HepG2 (cell line): ENCODE measurements at regions not wholly inside any gene's neighbourhood (a gene's known extent, or its start where the extent isn't known, plus 50 kb on each side); places are given as distances from the start of the nearest gene placed in this dataset.

ENCODE experiments used
- ATAC-seq: fragments of 200-7000 bp; cut with Tn5 transposase; 3 replicates; pipeline ENCODE4 v1.9.1; 2020; ENCODE audit warnings: mild to moderate bottlenecking, moderate library complexity
- BruUV-seq: library from RNA; stranded (reverse); fragments of 400-500 nt; replicated peaks from 2 replicates; lab custom pipeline; 2021; lab: Mats Ljungman, UMichigan
- CTCF ChIA-PET: fragments of 300-600 bp; formaldehyde crosslinking; extraction: SDS; loops from one replicate; lab custom pipeline; 2021; ENCODE audit warnings: low total read pairs, inconsistent platforms, low intra/inter-chr PET ratio; lab: Yijun Ruan, JAX
- POLR2A ChIA-PET: fragments of 350-600 bp; sonication (Branson Sonifier 250); formaldehyde crosslinking; loops from one replicate; lab custom pipeline; 2020; ENCODE audit warnings: antibody characterized with exemption, inconsistent platforms; lab: Yijun Ruan, JAX
- DNase-seq: peaks from one replicate; pipeline ENCODE4 v3.0.0-alpha.2; 2015; ENCODE audit warnings: low spot score
- FAIRE-seq: peaks from 3 replicates; lab custom pipeline; 2011; peaks lifted over from hg19 to GRCh38; lab: Jason Lieb, UNC
- H2AFZ ChIP-seq: one replicate; pipeline ENCODE4 v1.6.1; 2011; ENCODE audit warnings: low read length, inconsistent platforms
- H3K27ac ChIP-seq: fragments of 300-600 bp; 3 replicates; pipeline ENCODE4 v1.8.0; 2011; ENCODE audit warnings: mixed run types, mild to moderate bottlenecking, mixed read lengths, low read length, inconsistent platforms; ENCODE audit not compliant: insufficient read depth; ENCODE audit errors: extremely low read length
- H3K27me3 ChIP-seq, 2 experiments: fragments of 200-600 bp in 1 of 2; 2 replicates in 1 of 2; 3 replicates in 1 of 2; pipeline versions ENCODE4 v1.6.0 to v1.8.0; 2011; ENCODE audit warnings: low read length in 2 of 2, mild to moderate bottlenecking in 2 of 2, moderate library complexity in 2 of 2, inconsistent platforms in 1 of 2; ENCODE audit not compliant: insufficient read depth in 2 of 2, control insufficient read depth in 1 of 2
- H3K36me3 ChIP-seq, 2 experiments: fragments of 200-600 bp in 1 of 2; replicated peaks in 1 of 2; 2 replicates in 1 of 2; 3 replicates in 1 of 2; pipeline versions ENCODE4 v1.5.1 to v1.8.0; 2011; ENCODE audit warnings: low read length in 2 of 2, inconsistent platforms in 1 of 2; ENCODE audit not compliant: insufficient read depth in 2 of 2, control insufficient read depth in 1 of 2
- H3K4me1 ChIP-seq: 2 replicates; pipeline ENCODE4 v1.5.1; 2012; ENCODE audit warnings: low read length, inconsistent platforms; ENCODE audit not compliant: insufficient read depth
- H3K4me2 ChIP-seq: 2 replicates; pipeline ENCODE4 v1.6.0; 2011; ENCODE audit warnings: low read depth, low read length, inconsistent platforms
- H3K4me3 ChIP-seq, 3 experiments: fragments of 200-600 bp in 1 of 3; sonication (generic), shearing (Covaris generic) in 1 of 3; replicated peaks in 1 of 3; 2 replicates each; pipeline ENCODE4 v1.5.1; 2011 to 2016; ENCODE audit warnings: low read length in 3 of 3, inconsistent platforms in 2 of 3, low read depth in 2 of 3, mild to moderate bottlenecking in 2 of 3, control low read depth in 1 of 3, mixed read lengths in 1 of 3; ENCODE audit not compliant: insufficient read depth in 1 of 3
- H3K79me2 ChIP-seq: one replicate; pipeline ENCODE4 v1.6.1; 2011; ENCODE audit warnings: low read length, inconsistent platforms; ENCODE audit not compliant: insufficient read depth
- H3K9ac ChIP-seq: 2 replicates; pipeline ENCODE4 v1.6.0; 2011; ENCODE audit warnings: mild to moderate bottlenecking, low read depth, low read length, inconsistent platforms; ENCODE audit not compliant: insufficient read depth
- H3K9me3 ChIP-seq: 2 replicates; pipeline ENCODE4 v1.5.1; 2012; ENCODE audit warnings: mild to moderate bottlenecking, low read length
- H4K20me1 ChIP-seq: 2 replicates; pipeline ENCODE4 v1.6.0; 2011; ENCODE audit warnings: inconsistent platforms, mild to moderate bottlenecking, low read length, moderate library complexity; ENCODE audit not compliant: insufficient read depth
- BRCA1 ChIP-seq: sonication (generic); formaldehyde crosslinking; IDR thresholded peaks from 2 replicates; pipeline ENCODE4 v1.4.0; 2020; ENCODE audit warnings: missing genetic modification reagents
- FOSL1 ChIP-seq: sonication (generic); formaldehyde crosslinking; IDR thresholded peaks from 2 replicates; pipeline ENCODE4 v1.9.0; 2021; ENCODE audit warnings: missing genetic modification reagents, borderline replicate concordance
- LBX2 ChIP-seq: sonication (generic); formaldehyde crosslinking; IDR thresholded peaks from 2 replicates; pipeline ENCODE4 v1.5.0; 2020; ENCODE audit warnings: missing genetic modification reagents, mild to moderate bottlenecking, borderline replicate concordance
- MIER2 ChIP-seq: IDR thresholded peaks from 2 replicates; pipeline ENCODE4 v1.6.1; 2016; ENCODE audit warnings: missing biosample characterization, missing genetic modification reagents
- NR1H2 ChIP-seq: sonication (generic); formaldehyde crosslinking; IDR thresholded peaks from 2 replicates; pipeline ENCODE4 v1.8.1; 2022; ENCODE audit warnings: low read depth, missing genetic modification reagents, borderline replicate concordance
- PAX8 ChIP-seq: sonication (generic); formaldehyde crosslinking; IDR thresholded peaks from 2 replicates; pipeline ENCODE4 v1.8.0; 2022; ENCODE audit warnings: mild to moderate bottlenecking, missing genetic modification reagents, borderline replicate concordance
- TBL1XR1 ChIP-seq: fragments of 150-350 bp; IDR thresholded peaks from 2 replicates; pipeline ENCODE4 v1.6.1; 2014; ENCODE audit warnings: borderline replicate concordance, low read length; ENCODE audit not compliant: partially characterized antibody
- WGBS: methylation state at CpG from one replicate; pipeline ENCODE4 v1.1.6; 2017; ENCODE audit warnings: low lambda C conversion rate; 5-methylcytosine and 5-hydroxymethylcytosine counted together
- in situ Hi-C: cut with HindIII; loops from 2 replicates; pipeline ENCODE4 v1.10.0; 2017; ENCODE audit warnings: low pct_unique_long_range_greater_than_20kb; ENCODE audit not compliant: extremely low pct_ligation_motif_present
- intact Hi-C: fragments of 100-400 bp; cut with micrococcal nuclease; formaldehyde crosslinking; loops from one replicate; pipeline ENCODE4 v1.10.0; 2022; ENCODE audit not compliant: unreplicated experiment
- TF ChIP-seq, protein P1 (sequence below): sonication (generic); formaldehyde crosslinking; IDR thresholded peaks from 2 replicates; pipeline ENCODE4 v1.9.0; 2021; ENCODE audit warnings: missing genetic modification reagents, borderline replicate concordance

- POLR2A ChIA-PET: no interaction called here
- H3K4me2 ChIP-seq: no peak overlapping the region
- no peak overlapping the region for H3K4me3 ChIP-seq
- 12% methylated on average over 11 of the region's 11 CpGs for WGBS
- peaks cover 0 to 15% of the 10 kb centered on the region in 2 experiments; a peak in 2 of 5 replicates for H3K27me3 ChIP-seq
- H4K20me1 ChIP-seq: no peaks in the 10 kb centered on the region
- DNase-seq (no peak), FAIRE-seq (no peak), ATAC-seq (no peak)
- H3K36me3 ChIP-seq: no peaks in the 10 kb centered on the region
- in situ Hi-C loops (no loop called here), intact Hi-C loops (no loop called here)
- TF ChIP-seq, protein P1, sequence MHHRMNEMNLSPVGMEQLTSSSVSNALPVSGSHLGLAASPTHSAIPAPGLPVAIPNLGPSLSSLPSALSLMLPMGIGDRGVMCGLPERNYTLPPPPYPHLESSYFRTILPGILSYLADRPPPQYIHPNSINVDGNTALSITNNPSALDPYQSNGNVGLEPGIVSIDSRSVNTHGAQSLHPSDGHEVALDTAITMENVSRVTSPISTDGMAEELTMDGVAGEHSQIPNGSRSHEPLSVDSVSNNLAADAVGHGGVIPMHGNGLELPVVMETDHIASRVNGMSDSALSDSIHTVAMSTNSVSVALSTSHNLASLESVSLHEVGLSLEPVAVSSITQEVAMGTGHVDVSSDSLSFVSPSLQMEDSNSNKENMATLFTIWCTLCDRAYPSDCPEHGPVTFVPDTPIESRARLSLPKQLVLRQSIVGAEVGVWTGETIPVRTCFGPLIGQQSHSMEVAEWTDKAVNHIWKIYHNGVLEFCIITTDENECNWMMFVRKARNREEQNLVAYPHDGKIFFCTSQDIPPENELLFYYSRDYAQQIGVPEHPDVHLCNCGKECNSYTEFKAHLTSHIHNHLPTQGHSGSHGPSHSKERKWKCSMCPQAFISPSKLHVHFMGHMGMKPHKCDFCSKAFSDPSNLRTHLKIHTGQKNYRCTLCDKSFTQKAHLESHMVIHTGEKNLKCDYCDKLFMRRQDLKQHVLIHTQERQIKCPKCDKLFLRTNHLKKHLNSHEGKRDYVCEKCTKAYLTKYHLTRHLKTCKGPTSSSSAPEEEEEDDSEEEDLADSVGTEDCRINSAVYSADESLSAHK (CRISPR knock-in tag): no peak
- TF ChIP-seq MIER2 (CRISPR knock-in tag) (no peak), BRCA1 (CRISPR knock-in tag) (no peak), FOSL1 (CRISPR knock-in tag) (no peak), NR1H2 (CRISPR knock-in tag) (no peak), LBX2 (CRISPR knock-in tag) (no peak), PAX8 (CRISPR knock-in tag) (no peak), TBL1XR1 (no peak)
- CTCF ChIA-PET: no interaction called here
- no TSS peak for BruUV-seq
- no peaks in the 10 kb centered on the region for H3K79me2 ChIP-seq
- no peak overlapping the region for H3K9ac ChIP-seq
- H3K27ac ChIP-seq: no peak overlapping the region
- no peaks in the 10 kb centered on the region for H3K9me3 ChIP-seq
- H3K4me1 ChIP-seq: no peaks in the 10 kb centered on the region
- no peak overlapping the region for H2AFZ ChIP-seq
These were observed 59.9 kb downstream of the TRIML1 start for GRCh38 chr4:188198982-188199792.
